Testis (tissue), 2 donors: ENCODE measurements at regions not wholly inside any gene's neighbourhood (a gene's known extent, or its start where the extent isn't known, plus 50 kb on each side); places are given as distances from the start of the nearest gene placed in this dataset.

Experiments used
- DNase-seq: peaks from one replicate; pipeline ENCODE4 v3.0.0-alpha.2; 2019
- H3K27ac ChIP-seq, 2 donors: fragments of 200-600 bp; sonication (generic); one replicate each; pipeline ENCODE4 v1.5.1; 2019
- H3K27me3 ChIP-seq: fragments of 200-600 bp; sonication (generic); one replicate; pipeline ENCODE4 v1.5.1; 2019
- H3K36me3 ChIP-seq: fragments of 200-600 bp; sonication (generic); one replicate; pipeline ENCODE4 v1.5.1; 2017; ENCODE audit warnings: low read depth; ENCODE audit errors: missing control alignments
- H3K4me1 ChIP-seq: fragments of 200-600 bp; sonication (generic); one replicate; pipeline ENCODE4 v1.5.1; 2019
- H3K4me3 ChIP-seq, 2 donors: fragments of 200-600 bp; sonication (generic); one replicate each; pipeline ENCODE4 v1.5.1; 2017 to 2019
- H3K9me3 ChIP-seq: fragments of 200-600 bp; sonication (generic); one replicate; pipeline ENCODE4 v1.5.1; 2017
- POLR2A ChIP-seq: fragments of 450-650 bp; IDR thresholded peaks from one replicate; pipeline ENCODE4 v1.6.1; 2017; ENCODE audit warnings: antibody characterized with exemption, mild to moderate bottlenecking, moderate library complexity
- WGBS, 2 donors: methylation state at CpG; one replicate each; pipeline ENCODE4 v1.1.5; 2018; 5-methylcytosine and 5-hydroxymethylcytosine counted together
- intact Hi-C: fragments of 100-400 bp; cut with DNase I; formaldehyde crosslinking; loops from one replicate; pipeline ENCODE4 v1.15.1; 2023; ENCODE audit warnings: low total_unique reads
- microRNA counts, 2 donors: library from miRNA; unstranded; fragments of <30 nt; microRNA quantifications; one replicate each; lab custom pipeline; 2016
- microRNA-seq, 2 donors: library from miRNA; unstranded; fragments of <30 nt; microRNA quantifications; one replicate each; pipeline ENCODE4, GENCODE V29; 2016; ENCODE audit warnings: borderline number of aligned reads in 2 of 2, borderline replicate concordance in 1 of 2
- small RNA-seq, 2 donors: library from RNA; depleted of rRNA; stranded (forward); fragments of <200 nt; gene quantifications; one replicate each; pipeline ENCODE3, GENCODE V24; 2016
- TF ChIP-seq, protein P1 (sequence below), 3 experiments: fragments of 450-650 bp in 2 of 3; fragments of 200-600 bp in 1 of 3; sonication (generic) in 1 of 3; IDR thresholded peaks; one replicate each; pipeline ENCODE4 v1.5.1; 2016 to 2019; ENCODE audit warnings: antibody characterized with exemption in 3 of 3, mild to moderate bottlenecking in 2 of 3, moderate library complexity in 1 of 3

DNA sequence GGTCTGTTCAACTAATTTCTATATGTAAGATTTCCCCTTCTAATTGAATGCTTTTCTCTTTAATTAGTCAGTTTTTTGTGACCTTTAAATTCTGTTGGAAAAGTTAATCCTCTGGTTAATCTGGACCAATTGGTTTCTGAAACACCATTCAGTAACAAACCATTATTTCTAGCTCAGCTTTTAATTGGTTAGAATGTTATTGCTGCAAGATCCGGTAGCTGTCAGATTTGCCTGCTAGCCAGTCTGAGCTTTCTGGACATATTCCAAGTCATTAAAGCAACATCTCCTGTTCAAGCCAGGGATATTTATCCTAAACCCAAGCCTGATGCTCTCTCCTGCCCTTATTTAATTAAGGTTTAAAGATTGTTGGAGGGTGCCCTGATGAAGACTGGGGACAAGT is 55.1 kb upstream of the FBXL4 start:
- Histone ChIP-seq H3K27ac (no peak overlapping the region), H3K27me3 (no peaks in the 10 kb centered on the region), H3K36me3 (no peaks in the 10 kb centered on the region), H3K4me3 (no peak overlapping the region), H3K4me1 (no peaks in the 10 kb centered on the region), H3K9me3 (no peaks in the 10 kb centered on the region)
- 19 to 29% methylated on average over 1 of the region's 1 CpG for WGBS, 2 donors
- no peak for DNase-seq
- intact Hi-C loops = no loop called here
- TF ChIP-seq, protein P1, sequence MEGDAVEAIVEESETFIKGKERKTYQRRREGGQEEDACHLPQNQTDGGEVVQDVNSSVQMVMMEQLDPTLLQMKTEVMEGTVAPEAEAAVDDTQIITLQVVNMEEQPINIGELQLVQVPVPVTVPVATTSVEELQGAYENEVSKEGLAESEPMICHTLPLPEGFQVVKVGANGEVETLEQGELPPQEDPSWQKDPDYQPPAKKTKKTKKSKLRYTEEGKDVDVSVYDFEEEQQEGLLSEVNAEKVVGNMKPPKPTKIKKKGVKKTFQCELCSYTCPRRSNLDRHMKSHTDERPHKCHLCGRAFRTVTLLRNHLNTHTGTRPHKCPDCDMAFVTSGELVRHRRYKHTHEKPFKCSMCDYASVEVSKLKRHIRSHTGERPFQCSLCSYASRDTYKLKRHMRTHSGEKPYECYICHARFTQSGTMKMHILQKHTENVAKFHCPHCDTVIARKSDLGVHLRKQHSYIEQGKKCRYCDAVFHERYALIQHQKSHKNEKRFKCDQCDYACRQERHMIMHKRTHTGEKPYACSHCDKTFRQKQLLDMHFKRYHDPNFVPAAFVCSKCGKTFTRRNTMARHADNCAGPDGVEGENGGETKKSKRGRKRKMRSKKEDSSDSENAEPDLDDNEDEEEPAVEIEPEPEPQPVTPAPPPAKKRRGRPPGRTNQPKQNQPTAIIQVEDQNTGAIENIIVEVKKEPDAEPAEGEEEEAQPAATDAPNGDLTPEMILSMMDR (IDR thresholded peaks at IDR 0.05) = no peak
- no peak for TF ChIP-seq POLR2A

- Histone ChIP-seq H3K4me3 (no peak overlapping the region), H3K9me3 (no peaks in the 10 kb centered on the region), H3K27ac (no peak overlapping the region), H3K4me1 (no peaks in the 10 kb centered on the region), H3K36me3 (no peaks in the 10 kb centered on the region), H3K27me3 (no peaks in the 10 kb centered on the region)
- 64 to 66% methylated on average over 5 of the region's 5 CpGs for WGBS, 2 donors
- intact Hi-C loops = no loop called here
- DNase-seq = no peak
- TF ChIP-seq POLR2A = no peak
- TF ChIP-seq, protein P1 (IDR thresholded peaks at IDR 0.05) = no peak
Measured at GRCh38 chr6:98998103-98998502, 50.4 kb upstream of the FBXL4 start.

MicroRNAs in the stretch of these regions (microRNA counts, 767-probe panel; counts per million panel counts)
- 5,234 to 5,494 counts per million in 2 donors for microRNA hsa-miR-548ai (lab: Ali Mortazavi, UCI)

Small RNA genes lying in the stretch of these regions (microRNA-seq; reads per million reads assigned to microRNA genes)
- gene MIR548AI = 0 reads per million in 2 donors

Small RNA genes lying in the stretch of these regions (small RNA-seq; reads per million reads assigned to genes)
- 0 reads per million in 2 donors for gene MIR548AI
